K562 (cell line): ENCODE measurements at regions not wholly inside any gene's neighbourhood (a gene's known extent, or its start where the extent isn't known, plus 50 kb on each side); places are given as distances from the start of the nearest gene placed in this dataset.

Experiments
- ATAC-seq: fragments of 200-7000 bp; cut with Tn5 transposase; 3 replicates; pipeline ENCODE4 v1.9.1; 2020; ENCODE audit warnings: moderate library complexity
- BruUV-seq: library from RNA; stranded (reverse); fragments of 400-500 nt; replicated peaks from 2 replicates; lab custom pipeline; 2021; lab: Mats Ljungman, UMichigan
- CTCF ChIA-PET: fragments of 300-600 bp; formaldehyde crosslinking; extraction: SDS; loops from one replicate; lab custom pipeline; 2021; ENCODE audit warnings: low intra/inter-chr PET ratio; lab: Yijun Ruan, JAX
- POLR2A ChIA-PET: fragments of 300-600, 350-650 bp; sonication (Branson Sonifier 250); formaldehyde crosslinking; extraction: SDS; loops from one replicate; lab custom pipeline; 2021; ENCODE audit warnings: antibody characterized with exemption, inconsistent platforms; lab: Yijun Ruan, JAX
- DNase-seq, 4 experiments: peaks; one replicate each; pipeline versions ENCODE4 v3.0.0 to v3.0.0-alpha.2; 2011 to 2018; ENCODE audit warnings: low spot score in 3 of 4, mixed read lengths in 3 of 4; ENCODE audit errors: extremely low read depth in 1 of 4
- FAIRE-seq: peaks from 2 replicates; lab custom pipeline; 2011; peaks lifted over from hg19 to GRCh38; lab: Jason Lieb, UNC
- H2AFZ ChIP-seq: 2 replicates; pipeline ENCODE4 v1.6.0; 2011; ENCODE audit warnings: low read depth, low read length, control low read depth, inconsistent platforms
- H3K27ac ChIP-seq: fragments of 200-600 bp; 3 replicates; pipeline ENCODE4 v1.8.0; 2011; ENCODE audit warnings: low read depth, mild to moderate bottlenecking, control low read depth, inconsistent platforms, low read length, moderate library complexity, mixed read lengths; ENCODE audit errors: extremely low read depth
- H3K27me3 ChIP-seq, 2 experiments: fragments of 300-600 bp in 1 of 2; 2 replicates in 1 of 2; 3 replicates in 1 of 2; pipeline versions ENCODE4 v1.6.0 to v1.8.0; 2011; ENCODE audit warnings: inconsistent platforms in 2 of 2, low read length in 2 of 2, mild to moderate bottlenecking in 1 of 2, mixed read lengths in 1 of 2, moderate library complexity in 1 of 2; ENCODE audit not compliant: control insufficient read depth in 2 of 2, insufficient read depth in 2 of 2
- H3K36me3 ChIP-seq: fragments of 300-600 bp; 3 replicates; pipeline ENCODE4 v1.8.0; 2011; ENCODE audit warnings: mild to moderate bottlenecking, low read length, inconsistent platforms; ENCODE audit not compliant: control insufficient read depth, insufficient read depth
- H3K4me1 ChIP-seq, 2 experiments: fragments of 200-600 bp in 1 of 2; replicated peaks in 1 of 2; 2 replicates in 1 of 2; 3 replicates in 1 of 2; pipeline versions ENCODE4 v1.5.1 to v1.8.0; 2011; ENCODE audit warnings: inconsistent platforms in 2 of 2, low read length in 2 of 2, mild to moderate bottlenecking in 1 of 2, mixed read lengths in 1 of 2, moderate library complexity in 1 of 2; ENCODE audit not compliant: control insufficient read depth in 2 of 2, insufficient read depth in 2 of 2
- H3K4me2 ChIP-seq: 2 replicates; pipeline ENCODE4 v1.6.1; 2011; ENCODE audit warnings: low read length, control low read depth, inconsistent platforms, mixed read lengths; ENCODE audit not compliant: insufficient read depth
- H3K4me3 ChIP-seq: fragments of 200-600 bp; sonication (generic), shearing (Covaris generic); 2 replicates; pipeline ENCODE4 v1.5.1; 2016; ENCODE audit warnings: control low read depth, inconsistent platforms
- H3K79me2 ChIP-seq: fragments of 200-600 bp; 3 replicates; pipeline ENCODE4 v1.8.0; 2011; ENCODE audit warnings: low read length, inconsistent platforms; ENCODE audit not compliant: control insufficient read depth, insufficient read depth
- H3K9ac ChIP-seq, 2 experiments: 2 replicates each; pipeline versions ENCODE4 v1.6.0 to v1.6.1; 2011; ENCODE audit warnings: low read depth in 2 of 2, low read length in 2 of 2, control low read depth in 1 of 2, inconsistent platforms in 1 of 2, mild to moderate bottlenecking in 1 of 2, mixed read lengths in 1 of 2; ENCODE audit not compliant: insufficient read depth in 1 of 2
- H3K9me1 ChIP-seq: one replicate; pipeline ENCODE4 v1.6.0; 2011; ENCODE audit warnings: inconsistent platforms, mild to moderate bottlenecking, low read length, moderate library complexity; ENCODE audit not compliant: control insufficient read depth, insufficient read depth
- H3K9me3 ChIP-seq: replicated peaks from 2 replicates; pipeline ENCODE4 v1.5.1; 2011; ENCODE audit warnings: low read depth, low read length, inconsistent platforms; ENCODE audit not compliant: control insufficient read depth, insufficient read depth
- H4K20me1 ChIP-seq: replicated peaks from 2 replicates; pipeline ENCODE4 v1.6.1; 2011; ENCODE audit warnings: low read length, inconsistent platforms, mixed read lengths; ENCODE audit not compliant: control insufficient read depth, insufficient read depth
- CTCFL ChIP-seq: IDR thresholded peaks from 2 replicates; pipeline ENCODE4 v1.6.1; 2011; ENCODE audit warnings: borderline replicate concordance, low read depth, mild to moderate bottlenecking, moderate library complexity, low read length; ENCODE audit not compliant: insufficient read depth, poor library complexity, severe bottlenecking
- FOS ChIP-seq: IDR thresholded peaks from 3 replicates; pipeline ENCODE4 v1.6.1; 2011; ENCODE audit not compliant: insufficient read length; ENCODE audit errors: extremely low read depth
- HDAC3 ChIP-seq: fragments of 450-650 bp; IDR thresholded peaks from 2 replicates; pipeline ENCODE4 v1.6.1; 2018; ENCODE audit warnings: borderline replicate concordance, mild to moderate bottlenecking, moderate library complexity; ENCODE audit not compliant: partially characterized antibody
- JUND ChIP-seq, 2 experiments: IDR thresholded peaks; 2 replicates in 1 of 2; 3 replicates in 1 of 2; pipeline ENCODE4 v1.6.1; 2011; ENCODE audit warnings: borderline replicate concordance in 2 of 2, low read depth in 2 of 2, low read length in 2 of 2, improper control_type of control experiment in 1 of 2, missing biosample characterization in 1 of 2, missing genetic modification characterization in 1 of 2, missing genetic modification reagents in 1 of 2
- NR2C2 ChIP-seq, 2 experiments: fragments of 200-800 bp in 1 of 2; sonication (Bioruptor generic) in 1 of 2; sonication (generic) in 1 of 2; formaldehyde crosslinking in 1 of 2; IDR thresholded peaks; 2 replicates each; pipeline versions ENCODE4 v1.6.1 to v1.8.0; 2016 to 2022; ENCODE audit warnings: mild to moderate bottlenecking in 1 of 2, missing compliant biosample characterization in 1 of 2, missing genetic modification characterization in 1 of 2, missing genetic modification reagents in 1 of 2
- RBM34 ChIP-seq: fragments of 200-400 bp; formaldehyde crosslinking; IDR thresholded peaks from 2 replicates; pipeline ENCODE4 v1.6.1; 2018; ENCODE audit warnings: low read length, borderline replicate concordance; ENCODE audit not compliant: insufficient read depth
- TAF9B ChIP-seq: fragments of 450-650 bp; IDR thresholded peaks from 2 replicates; pipeline ENCODE4 v1.6.1; 2018; ENCODE audit warnings: mild to moderate bottlenecking; ENCODE audit not compliant: partially characterized antibody
- ZFP1 ChIP-seq: fragments of 450-650 bp; formaldehyde crosslinking; IDR thresholded peaks from 2 replicates; pipeline ENCODE4 v1.4.0; 2020; ENCODE audit warnings: mild to moderate bottlenecking, mixed read lengths
- ZNF407 ChIP-seq: fragments of 450-650 bp; IDR thresholded peaks from 2 replicates; pipeline ENCODE4 v1.6.1; 2016; ENCODE audit warnings: low read depth
- WGBS: fragments of 100-300 bp; shearing (Covaris generic); methylation state at CpG from one replicate; pipeline ENCODE4 v1.1.6; 2016; ENCODE audit warnings: low coverage, mixed read lengths; ENCODE audit not compliant: insufficient coverage; ENCODE audit errors: missing lambda C conversion rate; 5-methylcytosine and 5-hydroxymethylcytosine counted together
- in situ Hi-C: fragments of 300-500 bp; cut with MboI; formaldehyde crosslinking; loops from 4 replicates; pipeline ENCODE4 v1.15.0; 2018; ENCODE audit warnings: inconsistent platforms, mixed read lengths
- intact Hi-C: fragments of 100-400 bp; cut with micrococcal nuclease; formaldehyde crosslinking; loops from 2 replicates; pipeline ENCODE4 v1.14.2; 2022

GRCh38 chr12:58557171-58557570 lies 363.1 kb downstream of the LRIG3 start (continued):
- TF ChIP-seq CTCFL (no peak), TAF9B (no peak), NR2C2 (CRISPR knock-in tag; IDR thresholded peaks at IDR 0.05) (no peak), NR2C2 (tag; IDR thresholded peaks at IDR 0.05) (no peak)
- TF ChIP-seq, all 486 proteins: peak for 0

- H3K27me3 ChIP-seq, result no peaks in the 10 kb centered on the region
- H3K27ac ChIP-seq, result no peak overlapping the region
- H3K9me3 ChIP-seq, result no peaks in the 10 kb centered on the region
- no peaks in the 10 kb centered on the region for H3K79me2 ChIP-seq
- H3K9me1 ChIP-seq, result no peaks in the 10 kb centered on the region
- intact Hi-C loops (no loop called here), in situ Hi-C loops (no loop called here)
- no peak overlapping the region for H2AFZ ChIP-seq
- no peak overlapping the region for H3K4me3 ChIP-seq
- no peak for FAIRE-seq
- no TSS peak for BruUV-seq
- no peaks in the 10 kb centered on the region for H3K4me1 ChIP-seq
- H3K9ac ChIP-seq, result no peak overlapping the region
- WGBS, result 0% methylated on average over 1 of the region's 1 CpG
- no peaks in the 10 kb centered on the region for H4K20me1 ChIP-seq
- ChIA-PET POLR2A (no interaction called here), CTCF (no interaction called here)
- no peak for DNase-seq
- H3K4me2 ChIP-seq, result no peak overlapping the region
- no peak for ATAC-seq
- no peaks in the 10 kb centered on the region for H3K36me3 ChIP-seq
- TF ChIP-seq ZNF407, result no peak
- no peak for TF ChIP-seq RBM34
- TF ChIP-seq HDAC3, result no peak
- no peak for TF ChIP-seq FOS
- no peak for TF ChIP-seq JUND (IDR thresholded peaks at IDR 0.05; ENCODE audit: borderline replicate concordance, low read depth, low read length)
- TF ChIP-seq JUND (tag; IDR thresholded peaks at IDR 0.05; ENCODE audit: borderline replicate concordance, low read depth, low read length), result no peak
- no peak for TF ChIP-seq ZFP1
These were observed 362.6 kb downstream of the LRIG3 start for GRCh38 chr12:58557661-58558060.
